A673 (cell line): ENCODE measurements at regions not wholly inside any gene's neighbourhood (a gene's known extent, or its start where the extent isn't known, plus 50 kb on each side); places are given as distances from the start of the nearest gene placed in this dataset.

Experiments used
- BruUV-seq: library from RNA; stranded (reverse); fragments of 400-500 nt; replicated peaks from 2 replicates; lab custom pipeline; 2021; lab: Mats Ljungman, UMichigan
- CTCF ChIA-PET: fragments of 300-600 bp; sonication (Branson Sonifier 250); formaldehyde crosslinking; loops from one replicate; lab custom pipeline; 2022; ENCODE audit warnings: antibody characterized with exemption; lab: Charles Lee
- POLR2A ChIA-PET: fragments of 300-600 bp; sonication (Branson Sonifier 250); formaldehyde crosslinking; loops from one replicate; lab custom pipeline; 2022; ENCODE audit warnings: antibody characterized with exemption; ENCODE audit not compliant: low non-redundant PET; lab: Charles Lee
- DNase-seq: peaks from one replicate; pipeline ENCODE4 v3.0.0-alpha.2; 2015; ENCODE audit warnings: low spot score
- H3K27ac ChIP-seq: fragments of 200-600 bp; sonication (generic); 2 replicates; pipeline ENCODE4 v1.5.1; 2016; ENCODE audit warnings: mixed run types, low read depth, mild to moderate bottlenecking, mixed read lengths, antibody characterized with exemption, low read length; ENCODE audit not compliant: poor library complexity, severe bottlenecking
- H3K27me3 ChIP-seq: fragments of 200-600 bp; sonication (generic); replicated peaks from 2 replicates; pipeline ENCODE4 v1.6.1; 2017; ENCODE audit warnings: mixed run types, low read depth, mild to moderate bottlenecking, mixed read lengths, antibody characterized with exemption, low read length; ENCODE audit not compliant: insufficient read depth, poor library complexity
- H3K36me3 ChIP-seq: fragments of 200-600 bp; sonication (generic); 2 replicates; pipeline ENCODE4 v1.6.1; 2016; ENCODE audit warnings: mixed run types, mild to moderate bottlenecking, mixed read lengths, antibody characterized with exemption, low read length; ENCODE audit not compliant: insufficient read depth, poor library complexity, severe bottlenecking
- H3K4me1 ChIP-seq: fragments of 200-600 bp; sonication (generic); 2 replicates; pipeline ENCODE4 v1.6.1; 2017; ENCODE audit warnings: mixed run types, mild to moderate bottlenecking, mixed read lengths, antibody characterized with exemption, low read length; ENCODE audit not compliant: insufficient read depth, poor library complexity, severe bottlenecking
- H3K4me3 ChIP-seq: fragments of 200-600 bp; sonication (generic); 2 replicates; pipeline ENCODE4 v1.5.1; 2016; ENCODE audit warnings: low read depth, mixed run types, mild to moderate bottlenecking, mixed read lengths, low read length; ENCODE audit not compliant: poor library complexity, severe bottlenecking
- H3K9me3 ChIP-seq: fragments of 200-600 bp; sonication (generic); 2 replicates; pipeline ENCODE4 v1.6.1; 2016; ENCODE audit warnings: mixed run types, low read depth, mild to moderate bottlenecking, mixed read lengths, antibody characterized with exemption, low read length; ENCODE audit not compliant: poor library complexity, severe bottlenecking
- CTCF ChIP-seq: fragments of 300-800, 200-600 bp; sonication (generic); conservative IDR thresholded peaks from 2 replicates; pipeline ENCODE4 v1.5.1; 2017; ENCODE audit warnings: low read depth, mild to moderate bottlenecking, antibody characterized with exemption, low read length, moderate library complexity, mixed read lengths
- EZH2 ChIP-seq: fragments of 200-600 bp; sonication (generic); IDR thresholded peaks from 2 replicates; pipeline ENCODE4 v1.6.1; 2017; ENCODE audit warnings: borderline replicate concordance, low read depth, mild to moderate bottlenecking, mixed read lengths, antibody characterized with exemption, low read length; ENCODE audit not compliant: poor library complexity, severe bottlenecking
- intact Hi-C: fragments of 100-400 bp; cut with micrococcal nuclease; formaldehyde crosslinking; loops from one replicate; pipeline ENCODE4 v1.10.0; 2022; ENCODE audit not compliant: unreplicated experiment

- H3K9me3 ChIP-seq: no peaks in the 10 kb centered on the region
- no TSS peak for BruUV-seq
- no peak overlapping the region for H3K4me3 ChIP-seq
- CTCF ChIA-PET: no interaction called here
- intact Hi-C loops: no loop called here
- H3K27ac ChIP-seq: no peak overlapping the region
- no peak for DNase-seq
- POLR2A ChIA-PET: no interaction called here
- TF ChIP-seq EZH2 (no peak), CTCF (no peak)
- no peaks in the 10 kb centered on the region for H3K27me3 ChIP-seq
- no peaks in the 10 kb centered on the region for H3K4me1 ChIP-seq
- H3K36me3 ChIP-seq: no peaks in the 10 kb centered on the region
These were observed 748.2 kb upstream of the NRSN1 start for GRCh38 chr6:23377830-23378229.

- Histone ChIP-seq H3K27ac (no peak overlapping the region), H3K36me3 (no peaks in the 10 kb centered on the region), H3K4me1 (no peaks in the 10 kb centered on the region), H3K4me3 (no peak overlapping the region), H3K27me3 (no peaks in the 10 kb centered on the region), H3K9me3 (no peaks in the 10 kb centered on the region)
- no TSS peak for BruUV-seq
- intact Hi-C loops: no loop called here
- DNase-seq: no peak
- CTCF ChIA-PET: no interaction called here
- TF ChIP-seq EZH2 (no peak), CTCF (no peak)
- POLR2A ChIA-PET: no interaction called here
These were observed 745.5 kb upstream of the NRSN1 start for GRCh38 chr6:23380465-23380864.

GRCh38 chr6:23388086-23388783 lies 737.8 kb upstream of the NRSN1 start:
- Histone ChIP-seq H3K9me3 (no peaks in the 10 kb centered on the region), H3K27me3 (peaks cover 8% of the 10 kb centered on the region), H3K36me3 (no peaks in the 10 kb centered on the region), H3K4me1 (no peaks in the 10 kb centered on the region), H3K27ac (no peak overlapping the region), H3K4me3 (no peak overlapping the region)
- DNase-seq: no peak
- BruUV-seq: no TSS peak
- POLR2A ChIA-PET: no interaction called here
- intact Hi-C loops: no loop called here
- no peak for TF ChIP-seq EZH2
- TF ChIP-seq CTCF: no peak
- CTCF ChIA-PET: no interaction called here
